DMS53 (cell line): ENCODE measurements at regions not wholly inside any gene's neighbourhood (a gene's known extent, or its start where the extent isn't known, plus 50 kb on each side); places are given as distances from the start of the nearest gene placed in this dataset.
A peak's percentile ranks its signal among the peaks of the same experiment; 100 is the strongest.

Source experiments
- DNase-seq: peaks from one replicate; lab custom pipeline; 2025; lab: John Stamatoyannopoulos, UW

DNA sequence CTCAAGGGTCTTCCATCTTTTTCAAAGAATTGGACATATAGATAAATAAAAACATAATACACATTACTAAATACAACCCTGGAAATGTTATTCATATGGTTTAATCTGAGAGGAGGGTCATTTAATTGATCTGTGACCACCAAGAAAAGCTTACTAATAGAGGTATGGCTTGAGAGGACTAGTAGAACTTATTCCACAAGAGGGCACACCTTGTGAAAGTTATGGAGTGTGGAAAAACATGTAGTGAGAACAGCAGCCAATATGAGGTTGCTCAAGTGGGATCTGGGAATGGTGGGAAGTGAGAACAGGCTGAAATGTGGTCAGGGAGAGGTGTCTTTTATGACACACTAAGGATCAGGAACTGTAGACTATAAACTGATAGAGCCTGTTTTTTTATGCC, 973.5 kb upstream of the B3GALT2 start:
- peak; percentile 21 for DNase-seq

DNA sequence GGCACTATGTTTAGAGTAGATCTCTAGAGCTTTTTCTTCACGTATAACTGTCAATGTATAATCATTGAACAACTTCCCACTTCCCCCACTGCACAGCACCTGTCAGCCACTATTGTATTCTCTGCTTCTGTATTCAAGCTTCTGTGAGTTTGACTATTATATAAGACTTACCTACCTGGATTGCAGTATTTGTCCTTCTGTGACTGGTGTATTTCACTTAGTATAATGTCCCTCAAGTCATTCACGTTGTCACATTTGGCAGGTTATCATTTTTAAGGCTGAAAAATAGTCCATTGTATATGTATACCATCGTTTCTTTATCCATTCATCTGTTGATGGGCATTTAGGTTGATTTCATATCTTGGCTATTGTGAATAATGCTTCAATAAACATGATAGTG, 969.5 kb upstream of the B3GALT2 start:
- DNase-seq, result no peak

DNA sequence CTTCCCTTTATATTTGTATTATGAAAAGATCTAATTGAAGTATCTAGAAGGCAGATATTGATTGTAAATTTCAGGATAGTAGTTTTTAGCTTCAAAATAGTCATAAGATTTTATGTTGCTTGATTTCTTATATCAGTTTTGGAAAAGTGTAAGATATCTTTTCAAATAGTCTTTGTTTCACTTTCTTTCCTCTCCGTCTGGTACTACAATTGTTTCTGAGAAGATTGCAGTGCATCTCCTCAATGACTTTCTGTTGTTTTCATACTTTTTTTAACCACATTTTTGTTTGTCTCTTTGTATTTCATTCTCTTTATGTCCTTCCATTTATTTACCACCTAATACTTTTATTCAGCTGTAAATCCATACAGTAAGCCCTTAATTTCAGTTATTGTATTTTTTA, 964.6 kb upstream of the B3GALT2 start:
- no peak for DNase-seq

GRCh38 chr1:194150242-194150641, 963.8 kb upstream of the B3GALT2 start:
- no peak for DNase-seq

DNA sequence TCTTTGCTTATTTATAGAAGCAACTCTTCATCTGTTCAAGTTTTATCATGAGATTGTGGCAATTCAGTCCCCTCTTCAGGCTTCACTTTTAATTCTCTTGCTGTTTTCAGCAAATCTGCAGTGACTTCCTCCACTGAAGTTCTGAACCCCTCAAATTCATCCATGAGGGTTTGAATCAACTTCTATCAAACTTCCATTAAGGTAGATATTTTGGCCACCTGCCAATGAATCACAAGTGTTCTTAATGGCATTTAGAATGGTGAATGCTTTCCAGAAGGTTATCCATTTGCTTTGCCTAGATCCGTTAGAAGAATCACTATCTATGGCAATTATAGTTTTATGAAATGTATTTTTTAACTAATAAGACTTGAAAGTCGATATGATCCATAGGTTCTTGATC, 946.7 kb upstream of the B3GALT2 start:
- no peak for DNase-seq

DNA sequence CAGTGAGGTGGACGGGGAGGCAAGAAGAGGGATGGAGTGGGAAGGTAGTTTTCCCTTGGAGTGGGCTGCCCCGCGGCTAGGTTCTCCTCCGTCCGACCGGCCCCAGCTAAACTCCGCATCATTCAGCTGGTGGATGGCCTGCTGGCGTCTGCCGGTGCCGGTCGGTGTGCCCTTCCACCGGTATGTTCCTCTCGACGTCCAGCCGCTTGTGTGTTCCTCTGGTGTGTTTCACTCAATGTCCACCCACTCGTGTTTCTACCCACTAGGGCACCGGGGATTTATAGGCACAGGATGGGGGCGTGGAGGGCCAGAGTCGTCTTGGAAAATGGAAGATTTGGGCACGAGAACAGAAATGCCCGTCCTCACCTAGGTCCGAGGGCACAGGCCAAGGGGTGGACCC, 931.7 kb upstream of the B3GALT2 start:
- no peak for DNase-seq

DNA sequence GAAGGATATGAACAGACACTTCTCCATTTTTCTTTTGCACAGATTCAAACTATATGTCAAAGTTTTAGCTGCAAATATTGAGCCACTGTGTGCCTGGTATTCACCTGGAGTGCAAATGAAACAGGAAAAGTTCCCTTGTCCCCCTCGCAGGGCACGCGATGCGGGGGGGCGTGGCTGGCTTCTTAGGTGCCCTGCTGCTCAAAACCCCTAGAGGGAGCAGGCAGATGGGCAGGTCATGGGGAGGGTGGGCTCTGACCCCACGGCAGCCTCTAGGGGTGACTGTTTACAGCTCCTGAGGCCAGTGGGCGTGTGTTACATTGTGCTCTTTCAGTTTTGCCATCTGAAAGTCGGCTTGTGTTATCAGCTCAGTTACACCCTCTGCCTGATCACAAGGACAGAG, 931.2 kb upstream of the B3GALT2 start:
- peak; percentile 11 for DNase-seq

DNA sequence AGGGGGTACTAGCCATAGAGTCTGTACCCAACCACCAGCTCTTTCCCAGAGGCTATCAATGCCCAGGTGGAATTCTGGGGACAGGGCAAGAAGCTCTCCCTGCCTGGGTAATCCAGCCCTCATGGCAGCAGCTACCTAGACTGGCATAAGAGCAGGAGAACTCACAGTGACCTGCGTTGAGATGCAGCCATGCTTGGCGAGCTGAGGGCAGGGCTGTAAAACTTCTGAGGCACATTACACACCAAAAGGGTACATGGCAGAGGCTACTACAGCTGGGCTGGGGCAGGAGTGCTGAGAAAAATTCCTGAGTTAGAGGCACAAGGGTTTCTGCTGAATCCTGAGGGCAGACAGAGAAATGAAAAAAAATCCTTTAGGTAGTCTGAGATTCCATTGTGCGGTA, 927.9 kb upstream of the B3GALT2 start:
- no peak for DNase-seq

- DNase-seq, result no peak
Observed at GRCh38 chr1:194105381-194105780, 919.0 kb upstream of the B3GALT2 start.

DNA sequence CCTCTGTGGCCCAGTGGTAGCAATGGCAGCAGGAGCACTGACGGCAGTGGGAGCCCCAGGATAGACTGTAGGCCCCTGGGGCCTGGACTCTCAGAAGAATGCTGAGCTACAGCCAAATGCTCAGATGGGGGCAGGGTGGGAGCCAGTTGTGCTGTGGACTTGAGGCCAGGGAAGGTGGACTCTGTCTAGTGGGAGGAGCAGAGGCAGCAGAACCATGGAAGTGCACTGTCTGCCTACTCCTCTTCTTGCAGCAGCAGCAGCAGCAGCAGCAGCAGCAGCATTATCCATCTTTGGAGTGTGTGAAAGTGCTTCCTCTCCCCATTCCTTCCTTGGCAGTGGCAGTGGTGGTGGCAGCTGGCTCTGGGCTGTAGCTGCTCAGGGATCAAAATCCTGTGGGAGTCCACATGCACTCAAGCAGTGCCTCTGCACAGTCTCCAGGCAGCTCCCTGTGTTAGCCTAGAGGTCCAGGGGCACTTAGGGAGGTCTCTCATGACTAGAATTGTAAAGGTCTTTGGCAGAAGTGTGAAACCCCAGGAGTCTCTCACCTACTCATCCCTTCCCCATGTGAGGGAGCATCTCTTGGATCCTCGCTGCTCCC, 917.9 kb upstream of the B3GALT2 start:
- DNase-seq, result no peak

- no peak for DNase-seq
Observed at GRCh38 chr1:194103516-194104246, 917.3 kb upstream of the B3GALT2 start.

DNA sequence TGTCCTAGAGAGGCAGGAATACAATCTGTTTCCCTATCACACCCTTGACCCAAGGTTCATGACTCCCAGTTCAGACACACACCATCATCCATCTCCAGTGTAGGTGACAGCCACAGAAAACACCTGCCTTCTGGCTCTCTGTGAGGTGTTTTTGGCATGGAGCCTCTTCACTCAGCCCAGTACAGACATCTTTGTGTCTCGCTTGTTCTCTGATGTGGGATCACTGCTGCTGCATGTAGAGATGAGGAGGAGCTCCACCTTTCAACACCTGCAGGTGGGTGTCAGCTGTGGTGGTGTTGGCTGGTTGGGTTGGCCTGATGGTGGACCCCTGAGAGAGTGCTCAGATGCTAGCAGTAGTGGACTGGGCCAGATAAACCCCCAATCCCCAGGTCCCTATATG, 916.7 kb upstream of the B3GALT2 start:
- DNase-seq, result no peak

DNA sequence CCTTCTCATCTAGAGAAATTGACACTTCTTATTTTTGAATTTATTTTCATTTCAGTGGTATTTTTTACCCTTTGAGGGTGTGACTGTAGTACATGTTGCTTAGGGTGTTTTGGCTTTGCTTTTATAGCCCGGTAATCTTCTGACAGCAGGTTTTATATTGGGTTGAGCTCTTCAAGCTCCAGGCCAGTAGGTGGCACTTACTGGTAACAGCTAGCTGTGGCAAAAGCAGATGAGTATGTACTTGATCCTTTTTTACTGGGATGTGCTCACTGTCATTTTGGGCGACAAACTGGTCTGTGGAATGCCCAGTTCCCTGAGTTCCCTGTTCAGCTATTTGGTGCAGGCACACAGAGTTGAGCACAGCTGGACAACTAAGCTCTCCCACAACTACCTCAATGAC, 916.2 kb upstream of the B3GALT2 start:
- peak; percentile 69 for DNase-seq

DNA sequence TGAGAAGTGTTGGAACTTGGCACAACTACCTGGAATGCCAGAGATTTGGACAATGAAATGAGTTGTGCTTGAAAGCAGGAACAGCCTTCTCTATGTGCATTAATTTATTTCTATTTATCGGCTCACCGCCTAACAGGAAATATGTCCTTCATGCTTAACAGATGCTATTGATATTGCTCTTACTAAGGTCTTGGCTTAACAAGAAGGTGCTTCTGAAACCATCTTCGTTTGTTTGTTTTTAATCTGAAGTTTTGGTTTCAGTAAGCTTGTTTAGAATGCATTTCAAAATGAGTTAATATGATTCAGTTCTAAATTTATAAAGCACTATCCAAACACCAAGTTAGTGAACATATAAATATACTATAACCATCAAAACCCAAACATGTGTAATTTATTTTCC, 898.3 kb upstream of the B3GALT2 start:
- no peak for DNase-seq

DNA sequence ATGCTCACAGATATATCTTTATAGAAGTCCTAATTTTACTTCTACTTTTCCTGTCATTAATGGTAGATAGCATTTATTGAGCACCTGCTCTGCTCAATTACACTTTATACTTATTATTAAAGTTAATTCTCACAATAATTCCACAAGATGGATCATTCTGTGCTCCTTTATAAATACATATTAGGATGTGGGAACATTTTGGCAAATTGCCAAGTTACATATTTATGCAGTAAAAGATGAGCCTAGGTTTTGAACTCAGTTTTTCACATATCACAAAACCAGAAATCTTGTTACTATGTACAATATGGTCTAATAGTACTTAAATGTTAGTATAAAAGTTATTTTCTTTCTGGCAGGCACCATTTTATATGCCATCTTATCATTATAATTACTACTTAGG, 895.0 kb upstream of the B3GALT2 start:
- peak; percentile 16 for DNase-seq

GRCh38 chr1:194080826-194081225, 894.4 kb upstream of the B3GALT2 start:
- no peak for DNase-seq

- no peak for DNase-seq
Observed at GRCh38 chr1:194078765-194079164, 892.4 kb upstream of the B3GALT2 start.

GRCh38 chr1:194076646-194077045, 890.2 kb upstream of the B3GALT2 start:
- no peak for DNase-seq

DNA sequence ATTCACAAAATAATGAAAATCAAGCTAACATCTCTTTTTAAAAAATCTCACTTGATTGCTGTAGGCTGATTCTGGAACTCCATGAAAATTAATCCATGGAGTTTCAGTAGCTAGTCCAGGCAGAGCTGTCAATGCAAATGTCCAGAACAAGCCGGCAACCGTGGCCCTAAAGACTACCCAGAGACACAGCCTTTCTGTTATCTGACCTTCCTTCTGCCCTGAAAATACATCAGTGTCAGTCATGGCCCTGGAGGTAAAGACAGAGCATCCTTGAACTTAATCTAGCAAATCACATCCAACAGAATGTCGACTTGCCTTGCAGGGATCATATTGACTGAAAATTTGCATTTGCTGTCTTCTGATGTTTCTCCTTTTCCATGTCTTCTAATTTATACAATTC, 887.4 kb upstream of the B3GALT2 start:
- DNase-seq, result no peak

- no peak for DNase-seq
Observed at GRCh38 chr1:194071205-194071604, 884.8 kb upstream of the B3GALT2 start.

DNA sequence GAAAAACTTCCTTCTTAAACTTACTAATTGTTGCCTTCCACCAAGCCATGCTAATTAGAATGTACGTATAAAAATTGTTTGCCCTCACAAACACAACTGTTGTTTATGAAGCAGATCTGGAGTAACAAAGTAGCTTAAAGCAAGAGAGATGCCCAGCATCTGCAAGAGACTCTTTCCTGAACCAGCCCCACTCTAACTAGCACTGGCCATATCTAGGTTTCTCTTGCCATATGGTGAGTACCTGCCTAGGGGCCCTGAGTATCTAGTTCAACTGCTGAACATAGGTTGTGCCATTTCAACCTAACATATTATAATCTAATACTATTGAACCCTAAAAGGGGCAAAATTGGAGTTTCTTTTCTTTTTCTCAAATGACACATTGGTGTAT, 883.4 kb upstream of the B3GALT2 start:
- no peak for DNase-seq

- DNase-seq, result no peak
Observed at GRCh38 chr1:194069168-194069830, 882.9 kb upstream of the B3GALT2 start.

GRCh38 chr1:194068446-194069167, 882.2 kb upstream of the B3GALT2 start:
- DNase-seq, result no peak
